Fibroblast of the aortic adventitia (primary cell): ENCODE measurements at regions not wholly inside any gene's neighbourhood (a gene's known extent, or its start where the extent isn't known, plus 50 kb on each side); places are given as distances from the start of the nearest gene placed in this dataset.

Experiments
- DNase-seq: peaks from one replicate; pipeline ENCODE4 v3.0.0-alpha.2; 2010; ENCODE audit warnings: low read depth
- H3K4me3 ChIP-seq: 2 replicates; pipeline ENCODE4 v1.5.1; 2011; ENCODE audit warnings: low read depth, mild to moderate bottlenecking, control low read depth, low read length, moderate library complexity
- CTCF ChIP-seq: IDR thresholded peaks from 2 replicates; pipeline ENCODE4 v1.5.1; 2011; ENCODE audit warnings: mild to moderate bottlenecking, low read length, control low read depth, inconsistent platforms; ENCODE audit not compliant: insufficient read depth

- no peak overlapping the region for H3K4me3 ChIP-seq
- no peak for DNase-seq
- no peak for TF ChIP-seq CTCF
These were observed 405.0 kb downstream of the DNAJB9 start for GRCh38 chr7:108974641-108975040.

DNA sequence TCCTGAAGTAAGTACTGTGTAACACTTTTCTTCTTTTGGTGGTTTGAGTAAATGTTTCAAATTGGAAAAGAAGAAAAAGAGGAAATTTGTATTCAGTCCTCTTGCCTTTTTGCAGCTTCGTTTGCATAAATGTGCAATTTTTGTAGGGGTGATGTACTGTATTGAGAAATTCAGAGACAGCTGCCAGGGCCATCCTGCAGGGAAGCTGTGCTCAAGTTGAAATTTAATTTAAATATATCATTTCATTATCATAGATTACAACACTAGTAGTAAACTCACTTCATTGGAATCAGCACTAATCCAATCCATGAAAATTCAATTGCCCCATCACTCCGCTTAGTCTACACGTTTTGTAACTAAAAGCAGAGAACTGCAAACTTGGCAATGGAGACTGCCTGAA is 415.4 kb downstream of the DNAJB9 start:
- DNase-seq = no peak
- TF ChIP-seq CTCF = no peak
- H3K4me3 ChIP-seq = no peak overlapping the region

GRCh38 chr7:108989319-108989718 is 419.6 kb downstream of the DNAJB9 start:
- no peak overlapping the region for H3K4me3 ChIP-seq
- DNase-seq = no peak
- TF ChIP-seq CTCF = no peak

GRCh38 chr7:108997480-108997879 is 427.8 kb downstream of the DNAJB9 start:
- H3K4me3 ChIP-seq = no peak overlapping the region
- TF ChIP-seq CTCF = no peak
- no peak for DNase-seq

GRCh38 chr7:109003742-109004141 is 434.1 kb downstream of the DNAJB9 start:
- DNase-seq = no peak
- TF ChIP-seq CTCF = no peak
- H3K4me3 ChIP-seq = no peak overlapping the region

GRCh38 chr7:109009636-109010035 is 440.0 kb downstream of the DNAJB9 start:
- TF ChIP-seq CTCF = no peak
- no peak for DNase-seq
- H3K4me3 ChIP-seq = no peak overlapping the region

DNA sequence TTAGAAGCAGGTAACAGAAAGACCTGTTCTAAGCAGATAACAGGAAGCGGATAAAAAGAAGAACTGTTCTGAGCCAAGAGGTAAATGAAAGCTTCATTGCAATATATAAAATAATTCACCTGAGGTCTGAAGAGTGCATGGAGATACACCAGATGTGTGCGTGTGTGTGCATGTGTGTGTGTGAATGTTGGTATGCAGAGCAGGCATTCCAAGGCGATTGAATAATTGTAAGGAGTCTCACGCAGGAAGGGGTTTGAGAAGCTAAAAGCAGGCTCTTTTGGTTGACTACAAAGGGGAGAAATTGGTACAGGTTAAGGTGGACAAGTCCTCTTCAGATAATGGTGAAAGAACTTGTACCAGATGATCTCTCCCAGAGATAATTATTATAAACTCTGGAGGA is 450.6 kb downstream of the DNAJB9 start:
- no peak for DNase-seq
- TF ChIP-seq CTCF = no peak
- H3K4me3 ChIP-seq = no peak overlapping the region
